SU-DHL-6 (cell line): ENCODE measurements at regions not wholly inside any gene's neighbourhood (a gene's known extent, or its start where the extent isn't known, plus 50 kb on each side); places are given as distances from the start of the nearest gene placed in this dataset.

Source experiments
- H2AFZ ChIP-seq: fragments of 200-600 bp; sonication (generic); 2 replicates; pipeline ENCODE4 v1.6.1; 2014; ENCODE audit warnings: low read depth, mild to moderate bottlenecking, moderate library complexity, mixed read lengths, antibody characterized with exemption, low read length; ENCODE audit not compliant: severe bottlenecking
- H3F3A ChIP-seq: fragments of 200-600 bp; shearing (Covaris generic); 2 replicates; pipeline ENCODE4 v1.6.0; 2016; ENCODE audit warnings: antibody characterized with exemption, mild to moderate bottlenecking; ENCODE audit not compliant: insufficient read depth
- H3K27ac ChIP-seq: fragments of 200-600 bp; sonication (generic); 2 replicates; pipeline ENCODE4 v1.5.1; 2016; ENCODE audit warnings: low read depth, mild to moderate bottlenecking, low read length, moderate library complexity, mixed read lengths
- H3K27me3 ChIP-seq: fragments of 200-600 bp; sonication (generic), shearing (Covaris generic); 2 replicates; pipeline ENCODE4 v1.6.0; 2014; ENCODE audit warnings: mild to moderate bottlenecking, low read length
- H3K36me3 ChIP-seq: fragments of 200-600 bp; sonication (generic); 2 replicates; pipeline ENCODE4 v1.6.1; 2014; ENCODE audit warnings: mild to moderate bottlenecking, low read length, mixed read lengths
- H3K4me2 ChIP-seq: fragments of 300-600, 200-600 bp; shearing (Covaris generic), sonication (generic); 2 replicates; pipeline ENCODE4 v1.6.0; 2014; ENCODE audit warnings: low read length, low read depth, mild to moderate bottlenecking; ENCODE audit not compliant: poor library complexity, severe bottlenecking
- H3K4me3 ChIP-seq: fragments of 200-600 bp; sonication (generic); 2 replicates; pipeline ENCODE4 v1.5.1; 2014; ENCODE audit warnings: antibody characterized with exemption, low read length, mild to moderate bottlenecking, mixed read lengths; ENCODE audit not compliant: insufficient read depth, poor library complexity, severe bottlenecking
- H3K79me2 ChIP-seq: fragments of 200-600 bp; sonication (generic); 2 replicates; pipeline ENCODE4 v1.6.1; 2014; ENCODE audit warnings: mild to moderate bottlenecking, low read length, moderate library complexity; ENCODE audit not compliant: insufficient read depth
- H3K9ac ChIP-seq: fragments of 200-600 bp; sonication (generic); 2 replicates; pipeline ENCODE4 v1.7.0; 2014; ENCODE audit warnings: mild to moderate bottlenecking, low read length
- H3K9me2 ChIP-seq: fragments of 200-600 bp; sonication (generic); replicated peaks from 2 replicates; pipeline ENCODE4 v1.6.1; 2014; ENCODE audit warnings: low read length; ENCODE audit not compliant: insufficient read depth
- H3K9me3 ChIP-seq: fragments of 200-600 bp; sonication (generic); 2 replicates; pipeline ENCODE4 v1.6.1; 2014; ENCODE audit warnings: low read length, mixed read lengths; ENCODE audit not compliant: insufficient read depth
- H4K20me1 ChIP-seq: fragments of 200-600 bp; sonication (generic); 2 replicates; pipeline ENCODE4 v1.6.1; 2014; ENCODE audit warnings: low read depth, mild to moderate bottlenecking, antibody characterized with exemption, low read length, moderate library complexity, mixed read lengths
- EZH2phosphoT487 ChIP-seq: fragments of 200-600 bp; sonication (generic), shearing (Covaris generic); conservative IDR thresholded peaks from 2 replicates; pipeline ENCODE4 v1.6.1; 2018; ENCODE audit warnings: mild to moderate bottlenecking, antibody characterized with exemption, low read length, moderate library complexity, mixed read lengths
- TF ChIP-seq, protein P1 (sequence below): fragments of 200-600 bp; sonication (generic); IDR thresholded peaks from one replicate; pipeline ENCODE4 v1.5.1; 2017; ENCODE audit warnings: antibody characterized with exemption, mild to moderate bottlenecking, low read length, moderate library complexity; ENCODE audit not compliant: insufficient read depth, poor library complexity, severe bottlenecking

DNA sequence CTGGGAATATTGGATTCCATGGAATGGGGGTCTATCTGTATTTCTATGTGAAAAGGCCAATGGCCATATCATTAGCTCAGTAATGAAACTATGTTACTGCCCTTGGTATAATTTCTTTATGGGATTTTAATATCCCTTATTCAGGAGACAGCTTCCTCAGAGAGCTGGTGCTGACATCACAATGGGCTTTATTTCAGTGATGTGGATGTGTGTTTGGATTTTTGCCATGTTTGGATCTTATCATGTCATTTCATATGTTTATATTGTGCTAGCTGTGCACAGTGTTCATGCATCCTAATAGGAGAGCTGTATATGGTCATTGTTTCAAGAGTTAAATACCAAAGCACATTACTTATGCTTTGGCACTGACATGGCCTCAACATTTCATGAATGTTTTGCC lies 806.1 kb upstream of the MAP3K7 start:
- no peak for TF ChIP-seq EZH2phosphoT487
- TF ChIP-seq, protein P1, sequence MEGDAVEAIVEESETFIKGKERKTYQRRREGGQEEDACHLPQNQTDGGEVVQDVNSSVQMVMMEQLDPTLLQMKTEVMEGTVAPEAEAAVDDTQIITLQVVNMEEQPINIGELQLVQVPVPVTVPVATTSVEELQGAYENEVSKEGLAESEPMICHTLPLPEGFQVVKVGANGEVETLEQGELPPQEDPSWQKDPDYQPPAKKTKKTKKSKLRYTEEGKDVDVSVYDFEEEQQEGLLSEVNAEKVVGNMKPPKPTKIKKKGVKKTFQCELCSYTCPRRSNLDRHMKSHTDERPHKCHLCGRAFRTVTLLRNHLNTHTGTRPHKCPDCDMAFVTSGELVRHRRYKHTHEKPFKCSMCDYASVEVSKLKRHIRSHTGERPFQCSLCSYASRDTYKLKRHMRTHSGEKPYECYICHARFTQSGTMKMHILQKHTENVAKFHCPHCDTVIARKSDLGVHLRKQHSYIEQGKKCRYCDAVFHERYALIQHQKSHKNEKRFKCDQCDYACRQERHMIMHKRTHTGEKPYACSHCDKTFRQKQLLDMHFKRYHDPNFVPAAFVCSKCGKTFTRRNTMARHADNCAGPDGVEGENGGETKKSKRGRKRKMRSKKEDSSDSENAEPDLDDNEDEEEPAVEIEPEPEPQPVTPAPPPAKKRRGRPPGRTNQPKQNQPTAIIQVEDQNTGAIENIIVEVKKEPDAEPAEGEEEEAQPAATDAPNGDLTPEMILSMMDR: no peak
- Histone ChIP-seq H2AFZ (no peak overlapping the region), H3K9ac (no peak overlapping the region), H4K20me1 (no peaks in the 10 kb centered on the region), H3K79me2 (no peaks in the 10 kb centered on the region), H3F3A (no peaks in the 10 kb centered on the region), H3K27ac (no peak overlapping the region), H3K36me3 (no peaks in the 10 kb centered on the region), H3K9me2 (no peaks in the 10 kb centered on the region), H3K27me3 (0 out of 2 replicates have a peak, but pooled peaks cover 4% of the 10 kb centered on the region), H3K9me3 (no peaks in the 10 kb centered on the region), H3K4me3 (no peak overlapping the region), H3K4me2 (no peak overlapping the region)

DNA sequence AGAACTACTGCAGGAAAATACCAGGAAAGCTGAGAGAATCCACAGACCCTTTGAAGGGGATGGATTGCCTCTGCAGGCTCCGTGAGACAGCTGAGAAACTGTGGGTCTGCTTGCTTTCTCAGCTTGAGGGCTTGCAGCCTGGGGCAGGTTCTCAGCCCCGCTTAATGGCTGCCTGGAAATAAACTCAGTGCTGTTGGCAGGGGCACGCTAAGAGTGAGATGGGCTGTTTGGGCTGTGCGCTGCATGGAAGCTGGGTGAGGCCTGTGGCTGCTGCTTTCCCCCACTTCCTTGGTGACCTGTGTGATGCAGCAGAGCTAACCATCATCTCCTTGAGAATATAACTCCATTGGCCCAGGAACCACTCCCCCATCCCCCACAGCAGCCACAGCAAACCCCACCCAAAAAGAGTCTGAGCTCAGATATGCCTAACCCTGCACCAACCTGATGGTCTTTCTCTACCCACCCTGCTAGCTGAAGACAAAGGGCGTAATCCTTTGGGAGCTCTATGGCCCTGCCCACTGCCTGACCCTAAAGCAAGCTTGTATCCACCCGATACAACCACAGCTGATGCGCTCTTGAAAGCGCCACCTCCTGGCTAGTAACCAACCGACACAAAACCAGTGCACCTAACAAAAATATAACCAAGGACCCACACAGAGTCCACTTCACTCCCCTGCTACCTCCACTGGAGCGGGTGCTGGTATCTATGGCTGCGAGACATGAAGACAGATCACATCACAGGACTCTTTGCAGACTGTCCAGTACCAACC lies 800.6 kb upstream of the MAP3K7 start:
- Histone ChIP-seq H3K27ac (no peak overlapping the region), H3K36me3 (no peaks in the 10 kb centered on the region), H2AFZ (no peak overlapping the region), H3K27me3 (no peaks in the 10 kb centered on the region), H3K9me2 (no peaks in the 10 kb centered on the region), H3F3A (no peaks in the 10 kb centered on the region), H3K9ac (no peak overlapping the region), H3K4me3 (no peak overlapping the region), H3K9me3 (no peaks in the 10 kb centered on the region), H3K79me2 (no peaks in the 10 kb centered on the region), H4K20me1 (no peaks in the 10 kb centered on the region), H3K4me2 (no peak overlapping the region)
- no peak for TF ChIP-seq EZH2phosphoT487
- TF ChIP-seq, protein P1: no peak

DNA sequence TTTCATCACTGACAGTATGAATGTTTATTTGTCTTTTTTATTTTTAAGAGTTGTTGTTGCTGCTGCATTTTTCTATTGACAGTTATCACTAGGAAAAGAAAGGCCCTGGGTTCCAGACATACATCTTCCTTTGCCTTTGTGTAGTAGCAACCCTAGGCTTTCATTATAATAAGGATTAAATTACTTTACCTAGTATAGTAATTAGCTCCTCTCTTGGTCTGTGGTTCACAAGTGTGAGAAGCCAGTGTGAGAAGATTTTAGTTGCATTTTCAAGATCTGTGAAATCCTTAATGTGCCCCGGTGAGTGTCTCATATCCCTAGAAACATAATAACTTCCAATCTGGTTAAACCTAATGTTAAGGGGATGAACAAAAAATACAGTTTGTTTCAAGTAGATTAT lies 799.3 kb upstream of the MAP3K7 start:
- no peaks in the 10 kb centered on the region for H4K20me1 ChIP-seq
- H3K36me3 ChIP-seq: no peaks in the 10 kb centered on the region
- H3K4me2 ChIP-seq: no peak overlapping the region
- H3K4me3 ChIP-seq: no peak overlapping the region
- H3K9me3 ChIP-seq: no peaks in the 10 kb centered on the region
- H3K27ac ChIP-seq: no peak overlapping the region
- H3K9me2 ChIP-seq: no peaks in the 10 kb centered on the region
- H3K27me3 ChIP-seq: no peaks in the 10 kb centered on the region
- H3F3A ChIP-seq: no peaks in the 10 kb centered on the region
- H3K9ac ChIP-seq: no peak overlapping the region
- H2AFZ ChIP-seq: no peak overlapping the region
- H3K79me2 ChIP-seq: no peaks in the 10 kb centered on the region
- TF ChIP-seq, protein P1: no peak
- TF ChIP-seq EZH2phosphoT487: no peak
